ENCODE measurements at regions not wholly inside any gene's neighbourhood (a gene's known extent, or its start where the extent isn't known, plus 50 kb on each side); places are given as distances from the start of the nearest gene placed in this dataset.

DNA sequence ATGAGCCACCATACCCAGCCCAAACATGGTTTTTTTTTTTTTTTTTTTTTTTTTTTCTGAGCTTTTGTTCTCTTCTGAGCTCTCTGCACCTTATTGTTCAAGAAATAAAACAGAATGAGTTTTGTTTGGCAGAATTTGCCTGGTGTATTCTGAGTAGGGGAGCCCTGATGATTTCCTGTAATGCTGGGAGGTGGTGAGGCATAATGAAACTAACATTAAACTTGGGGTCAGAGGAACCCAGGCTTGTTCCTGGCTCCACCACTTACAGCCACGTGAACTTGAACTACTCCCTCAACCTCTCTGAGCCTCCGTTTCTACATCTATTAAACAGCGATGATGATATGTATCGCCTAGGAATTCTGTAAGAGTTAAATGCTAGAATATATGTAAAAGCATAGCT lies 276.3 kb upstream of the CRY1 start:
- TF ChIP-seq, protein P1, sequence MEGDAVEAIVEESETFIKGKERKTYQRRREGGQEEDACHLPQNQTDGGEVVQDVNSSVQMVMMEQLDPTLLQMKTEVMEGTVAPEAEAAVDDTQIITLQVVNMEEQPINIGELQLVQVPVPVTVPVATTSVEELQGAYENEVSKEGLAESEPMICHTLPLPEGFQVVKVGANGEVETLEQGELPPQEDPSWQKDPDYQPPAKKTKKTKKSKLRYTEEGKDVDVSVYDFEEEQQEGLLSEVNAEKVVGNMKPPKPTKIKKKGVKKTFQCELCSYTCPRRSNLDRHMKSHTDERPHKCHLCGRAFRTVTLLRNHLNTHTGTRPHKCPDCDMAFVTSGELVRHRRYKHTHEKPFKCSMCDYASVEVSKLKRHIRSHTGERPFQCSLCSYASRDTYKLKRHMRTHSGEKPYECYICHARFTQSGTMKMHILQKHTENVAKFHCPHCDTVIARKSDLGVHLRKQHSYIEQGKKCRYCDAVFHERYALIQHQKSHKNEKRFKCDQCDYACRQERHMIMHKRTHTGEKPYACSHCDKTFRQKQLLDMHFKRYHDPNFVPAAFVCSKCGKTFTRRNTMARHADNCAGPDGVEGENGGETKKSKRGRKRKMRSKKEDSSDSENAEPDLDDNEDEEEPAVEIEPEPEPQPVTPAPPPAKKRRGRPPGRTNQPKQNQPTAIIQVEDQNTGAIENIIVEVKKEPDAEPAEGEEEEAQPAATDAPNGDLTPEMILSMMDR (IDR thresholded peaks at IDR 0.05): no peak
- H3K27ac Mint-ChIP-seq (ENCODE audit: unreplicated experiment): no peak overlapping the region
- peaks cover 27% of the 10 kb centered on the region for H3K27me3 Mint-ChIP-seq (ENCODE audit: low read depth)
- H3K36me3 Mint-ChIP-seq (ENCODE audit: low read depth): no peaks in the 10 kb centered on the region
- H3K4me3 Mint-ChIP-seq (ENCODE audit: unreplicated experiment): no peak overlapping the region
- DNase-seq (ENCODE audit: low spot score): no peak
- no peaks in the 10 kb centered on the region for H3K9me3 Mint-ChIP-seq (ENCODE audit: low read depth)
- H3K4me1 Mint-ChIP-seq (ENCODE audit: low read depth): no peaks in the 10 kb centered on the region

DNA sequence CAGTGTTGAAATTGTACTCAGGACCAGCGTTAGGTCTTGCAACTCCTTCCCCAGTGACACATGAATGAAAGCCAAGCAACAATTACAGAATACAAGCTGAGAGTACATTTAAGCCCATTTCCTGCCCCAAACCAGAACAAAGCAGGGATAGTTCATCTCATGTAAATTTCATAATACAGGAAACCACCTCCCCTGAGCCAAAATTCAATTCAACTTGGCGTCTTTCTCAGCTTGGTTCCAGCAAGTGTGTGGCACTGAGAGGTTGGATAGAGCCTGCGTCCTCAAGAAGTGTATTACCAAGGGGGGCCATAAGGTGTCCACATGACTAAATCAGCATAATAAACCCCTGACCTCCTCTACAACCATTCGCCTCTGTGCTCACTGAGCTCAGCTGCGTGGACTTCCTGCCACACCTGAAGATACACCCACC lies 278.9 kb upstream of the CRY1 start:
- Mint-ChIP-seq H3K4me1 (ENCODE audit: low read depth) (no peaks in the 10 kb centered on the region), H3K9me3 (ENCODE audit: low read depth) (no peaks in the 10 kb centered on the region), H3K27ac (ENCODE audit: unreplicated experiment) (no peak overlapping the region), H3K4me3 (ENCODE audit: unreplicated experiment) (no peak overlapping the region), H3K27me3 (ENCODE audit: low read depth) (peaks cover 20% of the 10 kb centered on the region), H3K36me3 (ENCODE audit: low read depth) (no peaks in the 10 kb centered on the region)
- TF ChIP-seq, protein P1 (IDR thresholded peaks at IDR 0.05): no peak
- DNase-seq (ENCODE audit: low spot score): no peak

DNA sequence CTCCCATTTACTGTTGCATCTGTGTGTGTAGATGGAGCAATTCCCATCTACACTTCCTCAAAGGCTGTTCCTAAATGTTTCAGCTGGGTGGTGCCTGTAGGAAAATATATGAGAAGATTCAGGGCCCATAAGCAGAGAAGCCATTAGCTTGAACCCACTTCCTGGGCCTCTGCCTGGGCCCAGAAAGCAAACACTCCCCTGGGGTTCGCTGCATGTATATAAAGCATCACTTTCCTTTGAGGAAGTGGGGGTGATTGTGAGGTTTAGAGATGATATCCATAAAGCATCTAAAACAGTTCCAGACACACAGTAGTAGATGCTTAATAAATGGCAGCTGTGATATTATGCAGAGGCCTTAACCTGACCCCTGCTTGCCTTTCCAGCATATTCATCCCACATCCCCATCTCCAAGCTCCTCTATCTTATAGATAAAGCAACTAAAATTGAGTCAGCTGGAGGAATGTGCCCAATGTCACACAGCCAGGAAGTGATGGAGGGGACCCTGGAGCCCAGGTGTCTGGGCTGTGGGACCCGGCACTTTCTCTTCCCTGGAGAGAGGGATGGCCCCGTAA lies 280.0 kb upstream of the CRY1 start:
- no peak overlapping the region for H3K4me3 Mint-ChIP-seq (ENCODE audit: unreplicated experiment)
- peaks cover 20% of the 10 kb centered on the region for H3K27me3 Mint-ChIP-seq (ENCODE audit: low read depth)
- H3K9me3 Mint-ChIP-seq (ENCODE audit: low read depth): no peaks in the 10 kb centered on the region
- no peak overlapping the region for H3K27ac Mint-ChIP-seq (ENCODE audit: unreplicated experiment)
- TF ChIP-seq, protein P1 (IDR thresholded peaks at IDR 0.05): no peak
- H3K36me3 Mint-ChIP-seq (ENCODE audit: low read depth): no peaks in the 10 kb centered on the region
- DNase-seq (ENCODE audit: low spot score): no peak
- H3K4me1 Mint-ChIP-seq (ENCODE audit: low read depth): no peaks in the 10 kb centered on the region

DNA sequence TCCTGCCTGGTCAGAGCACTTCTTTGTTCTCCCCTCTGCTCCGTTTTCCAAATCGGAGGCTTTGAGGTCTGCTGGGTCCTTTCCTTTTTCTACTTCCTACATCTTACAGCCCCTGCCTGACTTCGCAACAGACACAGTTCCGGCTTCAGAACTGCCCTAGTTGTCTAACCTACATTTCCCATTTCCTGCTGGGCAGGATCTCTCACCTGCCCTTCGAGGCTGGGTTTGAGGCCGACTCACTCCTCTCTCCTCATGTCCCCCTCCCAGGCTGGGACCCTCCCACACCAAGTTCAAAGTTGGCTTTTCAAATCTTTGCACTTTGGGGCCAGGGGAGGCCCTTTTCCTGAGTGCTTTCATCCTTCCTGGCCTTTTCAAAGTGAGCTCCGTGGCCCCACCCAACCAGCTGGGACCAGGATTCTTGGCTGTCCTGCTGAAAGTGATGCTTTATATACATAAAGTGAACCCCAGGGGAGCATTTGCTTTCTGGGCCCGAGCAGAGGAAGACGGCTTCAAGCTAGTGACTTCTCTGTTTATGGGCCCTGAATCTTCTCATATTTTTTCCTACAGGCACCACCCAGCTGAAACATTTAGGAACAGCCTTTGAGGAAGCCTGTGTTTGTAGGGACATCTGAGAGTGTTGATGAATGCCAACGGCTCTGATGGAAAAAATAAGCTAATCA lies 281.0 kb upstream of the CRY1 start:
- H3K36me3 Mint-ChIP-seq (ENCODE audit: low read depth): no peaks in the 10 kb centered on the region
- DNase-seq (ENCODE audit: low spot score): no peak
- H3K4me1 Mint-ChIP-seq (ENCODE audit: low read depth): no peaks in the 10 kb centered on the region
- H3K4me3 Mint-ChIP-seq (ENCODE audit: unreplicated experiment): no peak overlapping the region
- TF ChIP-seq, protein P1 (IDR thresholded peaks at IDR 0.05): no peak
- H3K27me3 Mint-ChIP-seq (ENCODE audit: low read depth): peaks cover 16% of the 10 kb centered on the region
- H3K9me3 Mint-ChIP-seq (ENCODE audit: low read depth): no peaks in the 10 kb centered on the region
- no peak overlapping the region for H3K27ac Mint-ChIP-seq (ENCODE audit: unreplicated experiment)

DNA sequence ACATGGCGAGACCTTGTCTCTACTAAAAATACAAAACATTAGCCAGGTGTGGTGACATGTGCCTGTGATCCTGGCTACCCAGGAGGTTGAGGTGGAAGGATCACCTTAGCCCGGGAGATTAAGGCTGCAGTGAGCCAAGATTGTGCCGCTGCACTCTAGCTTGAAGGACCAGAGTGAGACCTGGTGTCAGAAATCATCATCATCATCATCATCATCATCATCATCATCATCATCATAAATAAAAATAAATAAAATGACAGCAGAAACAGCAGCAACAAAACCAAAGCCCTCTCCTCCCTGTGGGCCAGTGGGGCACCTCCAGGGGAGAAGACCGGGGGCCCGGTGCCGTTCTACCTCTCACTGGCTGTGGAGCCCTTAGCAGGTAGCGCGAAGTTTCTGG lies 281.9 kb upstream of the CRY1 start:
- no peak for DNase-seq (ENCODE audit: low spot score)
- Mint-ChIP-seq H3K9me3 (ENCODE audit: low read depth) (no peaks in the 10 kb centered on the region), H3K36me3 (ENCODE audit: low read depth) (no peaks in the 10 kb centered on the region), H3K4me3 (ENCODE audit: unreplicated experiment) (no peak overlapping the region), H3K27ac (ENCODE audit: unreplicated experiment) (no peak overlapping the region), H3K27me3 (ENCODE audit: low read depth) (peaks cover 11% of the 10 kb centered on the region), H3K4me1 (ENCODE audit: low read depth) (no peaks in the 10 kb centered on the region)
- TF ChIP-seq, protein P1 (IDR thresholded peaks at IDR 0.05): no peak

Measured in chondrocyte (in vitro differentiated cells).